NB4 (cell line): ENCODE measurements at regions not wholly inside any gene's neighbourhood (a gene's known extent, or its start where the extent isn't known, plus 50 kb on each side); places are given as distances from the start of the nearest gene placed in this dataset.

Experiments used
- DNase-seq: peaks from one replicate; pipeline ENCODE4 v3.0.0; 2010; ENCODE audit warnings: low read depth
- H3K4me3 ChIP-seq: one replicate; pipeline ENCODE4 v1.5.1; 2011; ENCODE audit warnings: mild to moderate bottlenecking, low read depth, low read length, moderate library complexity
- MAX ChIP-seq: IDR thresholded peaks from 2 replicates; pipeline ENCODE4 v1.6.1; 2011; ENCODE audit warnings: low read depth, low read length
- MYC ChIP-seq: IDR thresholded peaks from 2 replicates; pipeline ENCODE4 v1.6.1; 2011; ENCODE audit warnings: low read depth, low read length
- POLR2A ChIP-seq: IDR thresholded peaks from 2 replicates; pipeline ENCODE4 v1.6.1; 2011; ENCODE audit warnings: mild to moderate bottlenecking; ENCODE audit not compliant: insufficient read length; ENCODE audit errors: extremely low read depth
- TF ChIP-seq, protein P1 (sequence below): IDR thresholded peaks from one replicate; pipeline ENCODE4 v1.5.1; 2012; ENCODE audit warnings: low read depth, low read length

GRCh38 chr1:213728593-213729536 lies 258.9 kb upstream of the PROX1 start:
- DNase-seq, result no peak
- no peak overlapping the region for H3K4me3 ChIP-seq
- TF ChIP-seq, protein P1, sequence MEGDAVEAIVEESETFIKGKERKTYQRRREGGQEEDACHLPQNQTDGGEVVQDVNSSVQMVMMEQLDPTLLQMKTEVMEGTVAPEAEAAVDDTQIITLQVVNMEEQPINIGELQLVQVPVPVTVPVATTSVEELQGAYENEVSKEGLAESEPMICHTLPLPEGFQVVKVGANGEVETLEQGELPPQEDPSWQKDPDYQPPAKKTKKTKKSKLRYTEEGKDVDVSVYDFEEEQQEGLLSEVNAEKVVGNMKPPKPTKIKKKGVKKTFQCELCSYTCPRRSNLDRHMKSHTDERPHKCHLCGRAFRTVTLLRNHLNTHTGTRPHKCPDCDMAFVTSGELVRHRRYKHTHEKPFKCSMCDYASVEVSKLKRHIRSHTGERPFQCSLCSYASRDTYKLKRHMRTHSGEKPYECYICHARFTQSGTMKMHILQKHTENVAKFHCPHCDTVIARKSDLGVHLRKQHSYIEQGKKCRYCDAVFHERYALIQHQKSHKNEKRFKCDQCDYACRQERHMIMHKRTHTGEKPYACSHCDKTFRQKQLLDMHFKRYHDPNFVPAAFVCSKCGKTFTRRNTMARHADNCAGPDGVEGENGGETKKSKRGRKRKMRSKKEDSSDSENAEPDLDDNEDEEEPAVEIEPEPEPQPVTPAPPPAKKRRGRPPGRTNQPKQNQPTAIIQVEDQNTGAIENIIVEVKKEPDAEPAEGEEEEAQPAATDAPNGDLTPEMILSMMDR, result no peak
- TF ChIP-seq MAX, result no peak
- no peak for TF ChIP-seq POLR2A
- no peak for TF ChIP-seq MYC

DNA sequence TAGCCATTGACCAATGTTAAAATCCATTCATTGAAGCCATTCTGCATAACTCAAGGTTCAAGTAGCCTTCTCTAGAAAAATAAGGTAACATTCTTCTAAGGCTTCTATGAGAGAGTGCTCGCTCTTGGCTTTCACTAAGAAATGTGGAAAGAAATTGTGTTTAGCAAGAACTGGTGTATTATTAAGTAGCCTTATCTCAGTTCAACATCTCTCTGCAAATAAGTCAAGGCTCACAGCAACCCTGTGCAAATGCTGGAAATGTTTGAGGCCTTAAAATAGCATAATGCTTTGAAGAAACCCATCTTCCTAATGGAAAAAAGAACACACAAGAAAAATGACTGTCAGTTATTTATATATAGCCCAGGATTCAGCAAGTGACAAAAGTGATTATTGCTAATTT lies 254.1 kb upstream of the PROX1 start:
- H3K4me3 ChIP-seq, result no peak overlapping the region
- TF ChIP-seq POLR2A, result no peak
- TF ChIP-seq MYC, result no peak
- TF ChIP-seq, protein P1, result no peak
- no peak for TF ChIP-seq MAX
- no peak for DNase-seq

DNA sequence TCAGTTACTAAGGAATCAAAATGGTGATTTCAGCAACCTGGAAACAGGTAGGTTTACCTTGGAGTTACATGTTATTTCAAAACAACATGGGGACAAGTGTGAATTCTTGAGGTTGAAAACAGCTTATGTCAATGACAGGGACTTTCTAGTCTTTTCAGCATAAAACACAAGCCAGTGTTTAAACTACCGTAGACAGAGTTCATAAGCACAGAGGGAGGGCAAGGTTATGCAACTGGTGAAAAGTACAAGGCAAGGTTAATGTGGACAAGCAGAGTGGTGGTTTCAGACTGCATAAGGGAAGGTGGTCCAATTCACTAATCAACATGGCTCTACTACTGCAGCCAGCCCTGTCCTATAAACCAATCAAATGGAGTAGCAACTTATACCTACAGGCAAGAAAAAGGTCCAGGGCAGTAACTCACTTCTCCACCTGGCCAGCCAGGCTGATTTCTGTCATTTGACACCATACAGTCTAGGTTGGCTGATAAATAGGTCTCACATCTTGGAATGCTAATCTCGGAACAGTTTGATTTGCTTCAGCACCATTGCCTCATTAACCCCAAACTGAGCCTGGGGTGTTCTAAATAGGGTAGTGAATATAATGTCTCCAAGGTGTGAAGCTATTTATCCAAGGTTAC lies 250.3 kb upstream of the PROX1 start:
- TF ChIP-seq, protein P1, result no peak
- no peak for TF ChIP-seq MAX
- no peak for TF ChIP-seq MYC
- TF ChIP-seq POLR2A, result no peak
- DNase-seq, result no peak
- H3K4me3 ChIP-seq, result no peak overlapping the region

- no peak for DNase-seq
- H3K4me3 ChIP-seq, result no peak overlapping the region
- TF ChIP-seq MYC (no peak), POLR2A (no peak), MAX (no peak)
- TF ChIP-seq, protein P1, result no peak
These were observed 249.1 kb upstream of the PROX1 start for GRCh38 chr1:213738658-213739057.

DNA sequence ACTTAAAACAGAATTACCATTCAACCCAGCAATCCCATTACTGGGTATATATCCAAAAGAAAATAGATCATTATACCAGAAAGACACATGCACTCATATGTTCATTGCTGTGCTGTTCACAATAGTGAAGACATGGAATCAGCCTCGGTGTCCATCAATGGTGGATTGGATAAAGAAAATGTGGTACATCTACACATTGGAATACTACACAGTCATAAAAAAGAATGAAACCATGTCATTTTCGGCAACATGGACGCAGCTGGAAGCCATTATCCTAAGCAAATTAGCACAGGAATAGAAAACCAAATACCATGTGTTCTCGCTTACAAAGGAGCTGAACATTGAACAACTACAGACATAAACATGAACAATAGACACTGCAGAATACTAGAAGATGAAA lies 244.8 kb upstream of the PROX1 start:
- DNase-seq, result no peak
- H3K4me3 ChIP-seq, result no peak overlapping the region
- TF ChIP-seq MAX (no peak), POLR2A (no peak), MYC (no peak)
- TF ChIP-seq, protein P1, result no peak
